ENCODE measurements at regions not wholly inside any gene's neighbourhood (a gene's known extent, or its start where the extent isn't known, plus 50 kb on each side); places are given as distances from the start of the nearest gene placed in this dataset.

DNA sequence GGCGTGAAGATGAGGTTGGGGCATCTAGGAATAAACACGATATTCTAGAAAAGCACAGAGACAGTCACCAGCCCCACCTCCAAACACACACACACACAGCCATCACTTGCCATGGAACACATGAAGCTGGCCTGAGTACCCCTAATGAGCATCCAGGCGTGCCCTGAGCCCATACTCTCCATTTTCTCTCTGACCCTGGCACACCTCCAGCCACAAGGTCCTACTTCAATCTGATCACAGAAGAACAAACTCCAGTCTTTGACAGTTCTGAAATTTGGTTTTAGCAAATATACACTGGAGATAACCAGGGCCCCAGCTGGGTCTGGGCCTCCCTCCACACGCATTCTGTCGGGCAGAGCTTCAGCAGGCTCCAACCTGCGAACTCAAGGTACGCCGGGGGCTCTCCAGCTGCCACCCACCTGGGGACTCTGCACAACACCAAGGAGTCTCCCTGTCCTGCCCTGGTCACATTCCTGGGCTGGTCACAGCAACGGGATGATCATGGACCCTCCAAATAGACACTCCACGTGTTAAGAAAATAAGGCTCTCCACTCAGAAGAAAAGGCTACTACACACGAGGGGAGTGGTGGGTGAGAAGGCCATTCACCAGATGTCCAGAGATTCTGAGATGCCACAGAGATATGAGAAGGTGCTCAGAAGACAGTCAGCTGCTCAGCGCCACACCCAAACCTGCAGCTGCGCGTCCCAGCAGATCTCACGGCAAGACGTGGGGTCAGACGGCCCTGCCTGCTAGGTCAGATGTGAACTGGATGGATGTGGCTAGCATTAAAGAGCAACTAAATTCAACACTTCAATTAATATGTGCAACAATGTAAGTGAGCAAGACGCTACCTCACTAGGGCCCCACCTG lies 57.0 kb upstream of the PNMA1 start:
- no peak for DNase-seq (ENCODE audit: low spot score in 2 of 2)
- Histone ChIP-seq H3K27me3 (no peaks in the 10 kb centered on the region), H3K4me3 (no peak overlapping the region), H3K36me3 (no peaks in the 10 kb centered on the region), H3K4me1 (peaks cover 0 to 99% (median 62%) of the 10 kb centered on the region in 4 donors), H3K9me3 (no peaks in the 10 kb centered on the region), H3K27ac (peak overlapping the region in 3 of 4 donors; percentile 72 to 78 (median 76))
- no peak for TF ChIP-seq EP300 (IDR thresholded peaks at IDR 0.05)
- TF ChIP-seq, protein P1, sequence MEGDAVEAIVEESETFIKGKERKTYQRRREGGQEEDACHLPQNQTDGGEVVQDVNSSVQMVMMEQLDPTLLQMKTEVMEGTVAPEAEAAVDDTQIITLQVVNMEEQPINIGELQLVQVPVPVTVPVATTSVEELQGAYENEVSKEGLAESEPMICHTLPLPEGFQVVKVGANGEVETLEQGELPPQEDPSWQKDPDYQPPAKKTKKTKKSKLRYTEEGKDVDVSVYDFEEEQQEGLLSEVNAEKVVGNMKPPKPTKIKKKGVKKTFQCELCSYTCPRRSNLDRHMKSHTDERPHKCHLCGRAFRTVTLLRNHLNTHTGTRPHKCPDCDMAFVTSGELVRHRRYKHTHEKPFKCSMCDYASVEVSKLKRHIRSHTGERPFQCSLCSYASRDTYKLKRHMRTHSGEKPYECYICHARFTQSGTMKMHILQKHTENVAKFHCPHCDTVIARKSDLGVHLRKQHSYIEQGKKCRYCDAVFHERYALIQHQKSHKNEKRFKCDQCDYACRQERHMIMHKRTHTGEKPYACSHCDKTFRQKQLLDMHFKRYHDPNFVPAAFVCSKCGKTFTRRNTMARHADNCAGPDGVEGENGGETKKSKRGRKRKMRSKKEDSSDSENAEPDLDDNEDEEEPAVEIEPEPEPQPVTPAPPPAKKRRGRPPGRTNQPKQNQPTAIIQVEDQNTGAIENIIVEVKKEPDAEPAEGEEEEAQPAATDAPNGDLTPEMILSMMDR (IDR thresholded peaks at IDR 0.05): no peak
- no peak for TF ChIP-seq POLR2A (IDR thresholded peaks at IDR 0.05)
- 65 to 67% methylated on average over 17 to 18 of the region's 18 CpGs for WGBS, 2 donors

DNA sequence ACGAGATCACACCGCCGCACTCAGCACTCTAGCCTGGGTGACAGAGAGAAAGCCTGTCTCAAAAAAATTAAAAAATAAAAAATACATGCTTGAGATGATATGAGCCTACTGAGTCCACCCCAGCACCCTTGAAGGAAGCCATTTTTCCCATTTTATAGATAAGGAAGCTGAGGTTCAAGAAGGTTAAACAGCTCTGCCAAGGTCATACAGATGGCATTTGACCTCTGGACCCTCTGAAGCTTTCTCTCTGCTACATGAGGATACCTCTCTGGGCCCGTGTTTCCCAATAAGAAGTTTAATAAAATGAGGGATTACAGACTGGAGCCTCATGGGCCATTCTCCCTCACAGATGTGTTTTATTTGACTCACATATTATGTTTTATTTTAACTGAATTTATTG lies 53.9 kb upstream of the PNMA1 start:
- WGBS, 2 donors: 88% methylated on average over 4 of the region's 4 CpGs

DNA sequence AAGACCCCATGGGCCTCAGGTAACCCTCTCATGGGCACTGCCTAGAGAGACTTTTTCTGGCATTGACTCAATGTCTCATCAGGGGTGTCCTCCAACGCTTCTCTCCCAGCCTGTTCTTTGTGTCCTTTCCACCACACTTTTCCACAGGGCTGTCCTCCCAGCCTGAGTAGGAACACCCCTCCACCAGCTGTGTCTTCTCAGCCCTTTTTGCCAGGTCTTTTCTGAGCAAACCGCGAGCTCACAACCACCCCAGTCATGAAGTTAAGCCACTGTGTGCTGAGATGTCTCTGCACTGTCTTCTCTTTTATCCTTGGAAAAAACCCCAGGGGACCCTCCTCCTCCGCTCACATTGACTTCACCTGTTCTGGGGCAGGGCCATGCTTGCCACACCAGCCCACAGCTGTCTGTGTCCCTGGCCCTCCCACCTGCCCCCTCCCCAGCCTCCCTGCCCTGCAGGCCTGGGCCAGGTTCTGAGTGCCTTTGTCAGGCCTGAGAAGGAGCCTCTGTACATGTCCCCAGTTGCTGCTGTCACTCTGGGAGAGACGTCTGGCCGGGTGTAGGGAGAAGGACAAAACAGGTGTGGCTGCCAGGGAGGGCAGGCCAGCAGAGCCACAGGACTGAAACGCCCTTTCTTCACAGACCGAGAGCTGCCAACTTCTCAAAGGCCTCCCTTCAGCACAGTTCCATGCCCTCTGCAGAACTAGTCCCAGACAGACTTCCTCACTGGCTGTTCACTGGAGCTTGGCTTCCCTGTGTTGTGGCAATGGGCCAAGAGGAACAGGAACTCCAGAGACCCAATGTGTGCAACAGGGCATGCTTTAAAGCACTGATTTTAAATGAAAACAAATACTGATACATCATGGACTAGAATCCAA lies 50.5 kb upstream of the PNMA1 start:
- peak overlapping the region in 3 of 4 donors; percentile 30 to 73 (median 71) for H3K27ac ChIP-seq
- H3K9me3 ChIP-seq: no peaks in the 10 kb centered on the region
- H3K4me3 ChIP-seq: no peak overlapping the region
- H3K27me3 ChIP-seq: no peaks in the 10 kb centered on the region
- TF ChIP-seq POLR2A (IDR thresholded peaks at IDR 0.05) (no peak), EP300 (IDR thresholded peaks at IDR 0.05) (peak in 1 of 2 donors; percentile 71)
- TF ChIP-seq, protein P1 (IDR thresholded peaks at IDR 0.05): no peak
- no peaks in the 10 kb centered on the region for H3K36me3 ChIP-seq
- peaks cover 0 to 94% (median 65%) of the 10 kb centered on the region in 4 donors for H3K4me1 ChIP-seq
- 43 to 44% methylated on average over 8 of the region's 8 CpGs for WGBS, 2 donors
- DNase-seq (ENCODE audit: low spot score in 2 of 2): peak in 1 of 2 donors; percentile 68

More for the DNA sequence above, 53.9 kb upstream of the PNMA1 start:
- Histone ChIP-seq H3K4me1 (peaks cover 0 to 99% (median 61%) of the 10 kb centered on the region in 4 donors), H3K27me3 (no peaks in the 10 kb centered on the region), H3K4me3 (no peak overlapping the region), H3K36me3 (no peaks in the 10 kb centered on the region), H3K27ac (peak overlapping the region in 2 of 4 donors; percentile 1 to 15), H3K9me3 (no peaks in the 10 kb centered on the region)
- DNase-seq (ENCODE audit: low spot score in 2 of 2): no peak
- TF ChIP-seq, protein P1 (IDR thresholded peaks at IDR 0.05): no peak
- TF ChIP-seq EP300 (IDR thresholded peaks at IDR 0.05) (no peak), POLR2A (IDR thresholded peaks at IDR 0.05) (no peak)
